Esophagus muscularis mucosa (tissue), 4 donors: ENCODE measurements at regions not wholly inside any gene's neighbourhood (a gene's known extent, or its start where the extent isn't known, plus 50 kb on each side); places are given as distances from the start of the nearest gene placed in this dataset.

Experiments
- DNase-seq: peaks from one replicate; pipeline ENCODE4 v3.0.0-alpha.2; 2017; ENCODE audit errors: extremely low spot score
- H3K27ac ChIP-seq, 4 donors: fragments of 200-600 bp; sonication (generic); replicated peaks in 1 of 4; 1 replicate in 3 of 4; 2 replicates in 1 of 4; pipeline ENCODE4 v1.5.1; 2016 to 2019; ENCODE audit warnings: mild to moderate bottlenecking in 1 of 4
- H3K27me3 ChIP-seq, 4 donors: fragments of 200-600 bp; sonication (generic); one replicate each; pipeline versions ENCODE4 v1.5.1 to v1.6.0; 2016 to 2019
- H3K36me3 ChIP-seq, 4 donors: fragments of 200-600 bp; sonication (generic); one replicate each; pipeline ENCODE4 v1.5.1; 2016 to 2019
- H3K4me1 ChIP-seq, 4 donors: fragments of 200-600 bp; sonication (generic); one replicate each; pipeline ENCODE4 v1.5.1; 2016 to 2019
- H3K4me3 ChIP-seq, 4 donors: fragments of 200-600 bp; sonication (generic); 1 replicate in 2 of 4; 2 replicates in 2 of 4; pipeline ENCODE4 v1.5.1; 2016 to 2019; ENCODE audit warnings: mild to moderate bottlenecking in 4 of 4, moderate library complexity in 1 of 4
- H3K9me3 ChIP-seq, 4 donors: fragments of 200-600 bp; sonication (generic); 1 replicate in 3 of 4; 2 replicates in 1 of 4; pipeline ENCODE4 v1.5.1; 2016 to 2019
- EP300 ChIP-seq: sonication (generic); formaldehyde crosslinking; IDR thresholded peaks from one replicate; pipeline ENCODE4 v1.6.1; 2017; ENCODE audit warnings: antibody characterized with exemption
- POLR2A ChIP-seq: fragments of 450-650 bp; IDR thresholded peaks from one replicate; pipeline ENCODE4 v1.6.1; 2017; ENCODE audit warnings: antibody characterized with exemption, moderate library complexity, mild to moderate bottlenecking, low read depth
- POLR2AphosphoS5 ChIP-seq, 2 donors: sonication (generic); formaldehyde crosslinking; IDR thresholded peaks; one replicate each; pipeline ENCODE4 v1.6.1; 2017; ENCODE audit warnings: antibody characterized with exemption in 2 of 2
- WGBS: methylation state at CpG from one replicate; pipeline ENCODE4 v1.1.5; 2018; 5-methylcytosine and 5-hydroxymethylcytosine counted together
- intact Hi-C: fragments of 100-400 bp; cut with DNase I; formaldehyde crosslinking; loops from one replicate; pipeline ENCODE4 v1.15.1; 2023
- TF ChIP-seq, protein P1 (sequence below), 3 experiments: fragments of 200-600 bp in 2 of 3; fragments of 450-650 bp in 1 of 3; sonication (generic) in 2 of 3; IDR thresholded peaks; one replicate each; pipeline ENCODE4 v1.5.1; 2017 to 2019; ENCODE audit warnings: antibody characterized with exemption in 3 of 3, mild to moderate bottlenecking in 2 of 3, moderate library complexity in 1 of 3

DNA sequence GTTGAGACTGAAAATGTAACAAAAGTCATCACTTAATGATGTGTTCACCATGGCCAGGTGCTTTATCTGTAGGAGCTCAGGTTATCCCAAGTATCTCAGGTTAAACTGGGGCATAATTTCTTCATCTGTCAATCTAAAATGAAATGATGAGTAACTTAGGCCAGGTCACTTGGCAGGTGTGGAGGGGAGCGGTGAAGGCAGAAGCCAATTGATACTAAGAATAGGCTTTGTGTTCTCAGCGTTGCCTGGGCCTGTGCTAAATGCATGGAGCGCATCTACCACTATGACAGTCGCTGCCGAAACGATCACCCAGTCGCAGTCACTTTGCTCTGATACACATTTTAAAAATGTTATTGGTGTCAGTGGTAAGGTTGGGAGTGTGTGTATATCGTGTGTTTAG, 91.6 kb downstream of the FGF9 start:
- no peak for DNase-seq
- Histone ChIP-seq H3K4me1 (no peaks in the 10 kb centered on the region), H3K4me3 (no peak overlapping the region), H3K36me3 (no peaks in the 10 kb centered on the region), H3K9me3 (no peaks in the 10 kb centered on the region), H3K27ac (no peak overlapping the region), H3K27me3 (no peaks in the 10 kb centered on the region)
- WGBS = 94% methylated on average over 8 of the region's 8 CpGs
- TF ChIP-seq EP300 = no peak
- no peak for TF ChIP-seq POLR2AphosphoS5 (IDR thresholded peaks at IDR 0.05)
- TF ChIP-seq, protein P1, sequence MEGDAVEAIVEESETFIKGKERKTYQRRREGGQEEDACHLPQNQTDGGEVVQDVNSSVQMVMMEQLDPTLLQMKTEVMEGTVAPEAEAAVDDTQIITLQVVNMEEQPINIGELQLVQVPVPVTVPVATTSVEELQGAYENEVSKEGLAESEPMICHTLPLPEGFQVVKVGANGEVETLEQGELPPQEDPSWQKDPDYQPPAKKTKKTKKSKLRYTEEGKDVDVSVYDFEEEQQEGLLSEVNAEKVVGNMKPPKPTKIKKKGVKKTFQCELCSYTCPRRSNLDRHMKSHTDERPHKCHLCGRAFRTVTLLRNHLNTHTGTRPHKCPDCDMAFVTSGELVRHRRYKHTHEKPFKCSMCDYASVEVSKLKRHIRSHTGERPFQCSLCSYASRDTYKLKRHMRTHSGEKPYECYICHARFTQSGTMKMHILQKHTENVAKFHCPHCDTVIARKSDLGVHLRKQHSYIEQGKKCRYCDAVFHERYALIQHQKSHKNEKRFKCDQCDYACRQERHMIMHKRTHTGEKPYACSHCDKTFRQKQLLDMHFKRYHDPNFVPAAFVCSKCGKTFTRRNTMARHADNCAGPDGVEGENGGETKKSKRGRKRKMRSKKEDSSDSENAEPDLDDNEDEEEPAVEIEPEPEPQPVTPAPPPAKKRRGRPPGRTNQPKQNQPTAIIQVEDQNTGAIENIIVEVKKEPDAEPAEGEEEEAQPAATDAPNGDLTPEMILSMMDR (IDR thresholded peaks at IDR 0.05) = no peak
- no peak for TF ChIP-seq POLR2A
- intact Hi-C loops = no loop called here

DNA sequence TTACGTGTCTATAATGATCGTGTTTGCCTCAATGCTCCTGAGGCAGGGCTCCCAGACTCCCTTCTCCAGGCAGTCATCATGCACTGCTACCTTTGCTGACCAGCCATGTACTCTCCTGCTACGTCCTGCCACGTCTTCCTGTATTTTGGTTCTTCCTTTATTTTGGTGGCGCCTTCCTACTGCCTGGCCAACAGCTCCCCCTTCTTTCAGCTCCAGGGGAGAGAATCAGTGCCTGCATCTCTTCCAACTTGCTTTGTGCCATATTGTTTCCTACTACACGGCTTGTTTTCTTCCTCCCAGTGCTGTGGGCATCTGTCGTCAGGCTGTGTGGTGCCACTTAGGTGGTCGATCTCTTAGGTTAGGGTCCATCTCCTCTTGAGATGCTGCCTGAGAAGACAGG, 96.2 kb downstream of the FGF9 start:
- intact Hi-C loops = no loop called here

DNA sequence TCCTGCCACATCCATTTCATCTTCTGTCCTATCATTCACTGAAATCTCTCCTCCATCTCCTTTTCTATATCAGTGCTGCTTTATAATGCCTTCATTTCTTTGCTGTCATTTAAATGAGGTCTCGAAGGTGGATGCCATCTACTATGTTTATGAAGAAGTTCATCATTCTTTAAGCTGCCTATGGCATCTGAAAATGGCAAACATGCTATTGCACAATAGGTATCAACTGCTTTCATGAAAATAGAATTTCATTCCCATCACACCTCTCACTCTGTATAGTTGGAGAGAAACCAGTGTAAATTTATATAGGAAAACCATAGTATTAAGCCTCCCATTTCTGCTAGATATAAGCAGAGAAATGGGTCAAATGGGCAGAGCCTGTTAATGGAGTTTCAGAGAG, 100.2 kb downstream of the FGF9 start:
- peaks cover 0 to 12% (median 0%) of the 10 kb centered on the region in 4 donors for H3K9me3 ChIP-seq
- TF ChIP-seq, protein P1 (IDR thresholded peaks at IDR 0.05) = no peak
- TF ChIP-seq POLR2A (no peak), EP300 (no peak), POLR2AphosphoS5 (IDR thresholded peaks at IDR 0.05) (no peak)
- no peaks in the 10 kb centered on the region for H3K36me3 ChIP-seq
- WGBS = 75% methylated on average over 1 of the region's 1 CpG
- no peak overlapping the region for H3K27ac ChIP-seq
- H3K4me1 ChIP-seq = no peaks in the 10 kb centered on the region
- no peak overlapping the region for H3K4me3 ChIP-seq
- intact Hi-C loops = no loop called here
- no peaks in the 10 kb centered on the region for H3K27me3 ChIP-seq
- no peak for DNase-seq

More for the DNA sequence above, 96.2 kb downstream of the FGF9 start:
- no peaks in the 10 kb centered on the region for H3K27me3 ChIP-seq
- H3K9me3 ChIP-seq = peaks cover 0 to 12% (median 0%) of the 10 kb centered on the region in 4 donors
- DNase-seq = no peak
- H3K4me3 ChIP-seq = no peak overlapping the region
- H3K27ac ChIP-seq = no peak overlapping the region
- no peaks in the 10 kb centered on the region for H3K4me1 ChIP-seq
- WGBS = 85% methylated on average over 8 of the region's 8 CpGs
- no peak for TF ChIP-seq POLR2A
- TF ChIP-seq POLR2AphosphoS5 (IDR thresholded peaks at IDR 0.05) = no peak
- TF ChIP-seq, protein P1 (IDR thresholded peaks at IDR 0.05) = no peak
- TF ChIP-seq EP300 = no peak
- H3K36me3 ChIP-seq = no peaks in the 10 kb centered on the region

DNA sequence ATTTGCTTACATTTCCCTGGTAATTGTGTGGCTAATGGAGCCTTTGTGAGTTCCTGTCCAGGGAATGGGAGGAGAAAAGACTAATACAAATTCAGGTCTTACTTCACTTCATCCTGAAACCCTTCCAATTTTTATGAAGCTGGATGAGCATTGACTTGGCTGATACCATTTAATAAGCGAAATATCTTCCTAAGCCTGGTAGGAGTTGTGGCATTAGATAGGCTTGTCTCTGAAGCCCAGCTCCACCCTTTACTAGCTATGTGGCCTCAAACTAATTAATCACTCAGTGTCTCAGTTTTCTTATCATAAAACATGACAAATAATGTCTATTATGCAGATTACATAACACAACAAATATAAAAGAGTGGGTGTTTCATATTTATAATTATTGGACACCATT, 106.3 kb downstream of the FGF9 start:
- no peak overlapping the region for H3K27ac ChIP-seq
- H3K36me3 ChIP-seq = no peaks in the 10 kb centered on the region
- intact Hi-C loops = no loop called here
- no peaks in the 10 kb centered on the region for H3K27me3 ChIP-seq
- 73% methylated on average over 1 of the region's 1 CpG for WGBS
- TF ChIP-seq, protein P1 (IDR thresholded peaks at IDR 0.05) = no peak
- TF ChIP-seq EP300 (no peak), POLR2AphosphoS5 (IDR thresholded peaks at IDR 0.05) (no peak), POLR2A (no peak)
- no peaks in the 10 kb centered on the region for H3K4me1 ChIP-seq
- no peak overlapping the region for H3K4me3 ChIP-seq
- DNase-seq = no peak
- H3K9me3 ChIP-seq = peaks cover 0 to 13% (median 11%) of the 10 kb centered on the region in 4 donors

DNA sequence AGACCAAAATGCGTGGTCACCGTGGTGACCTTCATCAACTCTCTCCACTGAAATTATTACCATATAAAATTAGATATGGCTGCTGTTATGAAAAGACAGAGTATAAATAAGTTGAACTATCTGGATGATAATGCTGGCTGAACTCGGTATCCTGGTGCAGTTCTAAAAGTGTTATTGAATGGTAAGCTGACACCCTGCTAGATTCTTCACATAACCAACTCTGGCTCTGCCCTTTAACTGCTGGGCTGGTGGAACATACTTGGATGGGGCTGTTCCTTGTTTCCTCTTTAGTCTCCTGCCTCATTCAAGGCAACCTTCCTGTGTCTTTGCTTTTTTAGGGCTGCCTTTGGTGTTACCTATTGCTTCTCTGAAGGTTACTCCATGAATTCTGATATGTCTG, 106.9 kb downstream of the FGF9 start:
- TF ChIP-seq POLR2AphosphoS5 (IDR thresholded peaks at IDR 0.05) (no peak), EP300 (no peak), POLR2A (no peak)
- TF ChIP-seq, protein P1 (IDR thresholded peaks at IDR 0.05) = no peak
- Histone ChIP-seq H3K4me1 (no peaks in the 10 kb centered on the region), H3K27ac (no peak overlapping the region), H3K36me3 (no peaks in the 10 kb centered on the region), H3K4me3 (no peak overlapping the region), H3K9me3 (peaks cover 0 to 13% (median 11%) of the 10 kb centered on the region in 4 donors), H3K27me3 (no peaks in the 10 kb centered on the region)
- no peak for DNase-seq
- 72% methylated on average over 3 of the region's 3 CpGs for WGBS
- intact Hi-C loops = no loop called here
